ENCODE measurements at regions not wholly inside any gene's neighbourhood (a gene's known extent, or its start where the extent isn't known, plus 50 kb on each side); places are given as distances from the start of the nearest gene placed in this dataset.

DNA sequence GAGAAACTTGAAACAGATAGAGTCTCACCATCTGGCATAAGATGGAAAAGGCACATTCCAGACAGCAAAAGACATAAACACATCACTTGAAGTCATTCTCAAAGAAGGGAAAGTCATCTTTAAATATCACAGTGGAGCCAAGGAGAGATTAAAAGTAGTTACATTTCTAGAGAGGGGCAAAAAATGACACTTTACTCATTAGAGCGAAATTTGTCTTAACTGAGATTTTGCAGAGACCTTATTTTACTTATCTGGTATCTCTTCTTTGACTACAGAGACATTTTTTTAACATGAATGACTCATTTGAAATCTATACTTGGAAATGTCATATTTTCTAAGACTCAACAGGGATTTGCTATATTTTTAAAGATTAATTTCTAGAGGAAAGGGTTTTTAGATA, 339.0 kb upstream of the KIF2B start:
- ChIA-PET POLR2A (no interaction called here), CTCF (no interaction called here)
- in situ Hi-C loops (cut with HindIII; ENCODE audit: low pct_unique_long_range_greater_than_20kb, low sequenced_read_pairs), result no loop called here
- no peak overlapping the region for H3K4me3 ChIP-seq (ENCODE audit: low read depth in 2 of 2, low read length in 2 of 2)
- H3K27me3 ChIP-seq (ENCODE audit: control insufficient read depth, insufficient read depth, low read length), result no peaks in the 10 kb centered on the region
- H3K27ac ChIP-seq (ENCODE audit: low read length), result no peak overlapping the region
- no peaks in the 10 kb centered on the region for H3K4me1 ChIP-seq (ENCODE audit: control insufficient read depth, insufficient read depth, low read length)
- DNase-seq (ENCODE audit: low read depth, low spot score), result no peak
- TF ChIP-seq, protein P1, sequence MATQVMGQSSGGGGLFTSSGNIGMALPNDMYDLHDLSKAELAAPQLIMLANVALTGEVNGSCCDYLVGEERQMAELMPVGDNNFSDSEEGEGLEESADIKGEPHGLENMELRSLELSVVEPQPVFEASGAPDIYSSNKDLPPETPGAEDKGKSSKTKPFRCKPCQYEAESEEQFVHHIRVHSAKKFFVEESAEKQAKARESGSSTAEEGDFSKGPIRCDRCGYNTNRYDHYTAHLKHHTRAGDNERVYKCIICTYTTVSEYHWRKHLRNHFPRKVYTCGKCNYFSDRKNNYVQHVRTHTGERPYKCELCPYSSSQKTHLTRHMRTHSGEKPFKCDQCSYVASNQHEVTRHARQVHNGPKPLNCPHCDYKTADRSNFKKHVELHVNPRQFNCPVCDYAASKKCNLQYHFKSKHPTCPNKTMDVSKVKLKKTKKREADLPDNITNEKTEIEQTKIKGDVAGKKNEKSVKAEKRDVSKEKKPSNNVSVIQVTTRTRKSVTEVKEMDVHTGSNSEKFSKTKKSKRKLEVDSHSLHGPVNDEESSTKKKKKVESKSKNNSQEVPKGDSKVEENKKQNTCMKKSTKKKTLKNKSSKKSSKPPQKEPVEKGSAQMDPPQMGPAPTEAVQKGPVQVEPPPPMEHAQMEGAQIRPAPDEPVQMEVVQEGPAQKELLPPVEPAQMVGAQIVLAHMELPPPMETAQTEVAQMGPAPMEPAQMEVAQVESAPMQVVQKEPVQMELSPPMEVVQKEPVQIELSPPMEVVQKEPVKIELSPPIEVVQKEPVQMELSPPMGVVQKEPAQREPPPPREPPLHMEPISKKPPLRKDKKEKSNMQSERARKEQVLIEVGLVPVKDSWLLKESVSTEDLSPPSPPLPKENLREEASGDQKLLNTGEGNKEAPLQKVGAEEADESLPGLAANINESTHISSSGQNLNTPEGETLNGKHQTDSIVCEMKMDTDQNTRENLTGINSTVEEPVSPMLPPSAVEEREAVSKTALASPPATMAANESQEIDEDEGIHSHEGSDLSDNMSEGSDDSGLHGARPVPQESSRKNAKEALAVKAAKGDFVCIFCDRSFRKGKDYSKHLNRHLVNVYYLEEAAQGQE (IDR thresholded peaks at IDR 0.05; ENCODE audit: insufficient read depth in 1 of 2, low read depth in 2 of 2, low read length in 1 of 2), result no peak
- TF ChIP-seq POLR2AphosphoS5 (IDR thresholded peaks at IDR 0.05; ENCODE audit: low read depth, low read length) (no peak), SIN3A (IDR thresholded peaks at IDR 0.05; ENCODE audit: borderline replicate concordance, insufficient read depth, low read depth, low read length) (no peak), TCF7L2 (IDR thresholded peaks at IDR 0.05; ENCODE audit: low read depth, low read length) (no peak)
- TF ChIP-seq, protein P2, sequence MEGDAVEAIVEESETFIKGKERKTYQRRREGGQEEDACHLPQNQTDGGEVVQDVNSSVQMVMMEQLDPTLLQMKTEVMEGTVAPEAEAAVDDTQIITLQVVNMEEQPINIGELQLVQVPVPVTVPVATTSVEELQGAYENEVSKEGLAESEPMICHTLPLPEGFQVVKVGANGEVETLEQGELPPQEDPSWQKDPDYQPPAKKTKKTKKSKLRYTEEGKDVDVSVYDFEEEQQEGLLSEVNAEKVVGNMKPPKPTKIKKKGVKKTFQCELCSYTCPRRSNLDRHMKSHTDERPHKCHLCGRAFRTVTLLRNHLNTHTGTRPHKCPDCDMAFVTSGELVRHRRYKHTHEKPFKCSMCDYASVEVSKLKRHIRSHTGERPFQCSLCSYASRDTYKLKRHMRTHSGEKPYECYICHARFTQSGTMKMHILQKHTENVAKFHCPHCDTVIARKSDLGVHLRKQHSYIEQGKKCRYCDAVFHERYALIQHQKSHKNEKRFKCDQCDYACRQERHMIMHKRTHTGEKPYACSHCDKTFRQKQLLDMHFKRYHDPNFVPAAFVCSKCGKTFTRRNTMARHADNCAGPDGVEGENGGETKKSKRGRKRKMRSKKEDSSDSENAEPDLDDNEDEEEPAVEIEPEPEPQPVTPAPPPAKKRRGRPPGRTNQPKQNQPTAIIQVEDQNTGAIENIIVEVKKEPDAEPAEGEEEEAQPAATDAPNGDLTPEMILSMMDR (IDR thresholded peaks at IDR 0.05), result no peak
- H3K36me3 ChIP-seq (ENCODE audit: control insufficient read depth, insufficient read depth, low read length), result no peaks in the 10 kb centered on the region
- BruUV-seq (replicated peaks), result no TSS peak
- intact Hi-C loops (cut with micrococcal nuclease; ENCODE audit: unreplicated experiment), result no loop called here
- ATAC-seq, result no peak
- H3K9me3 ChIP-seq (ENCODE audit: control insufficient read depth, insufficient read depth, low read depth, low read length), result no peaks in the 10 kb centered on the region; the same call in 1 of the 2 replicates

DNA sequence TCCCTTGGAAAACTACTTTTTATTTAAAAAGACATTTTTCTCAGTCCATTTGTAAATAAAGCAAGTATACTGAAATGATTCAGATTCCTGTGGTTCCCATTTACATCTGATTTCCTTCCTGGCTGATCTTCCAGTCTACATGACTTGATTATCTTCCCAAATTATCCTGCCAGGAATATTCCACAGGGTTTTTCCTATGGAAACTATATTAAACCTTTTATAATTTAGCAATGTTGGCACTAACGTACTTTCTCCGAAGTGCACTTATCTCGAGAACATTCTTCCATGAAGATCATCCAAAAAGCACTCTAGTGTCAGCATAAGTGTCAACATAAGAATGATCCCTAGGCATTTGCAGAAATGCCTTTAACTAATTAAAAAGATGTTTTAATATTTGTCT, 347.7 kb upstream of the KIF2B start:
- H3K27me3 ChIP-seq (ENCODE audit: control insufficient read depth, insufficient read depth, low read length), result no peaks in the 10 kb centered on the region
- no peaks in the 10 kb centered on the region for H3K36me3 ChIP-seq (ENCODE audit: control insufficient read depth, insufficient read depth, low read length)
- H3K9me3 ChIP-seq (ENCODE audit: control insufficient read depth, insufficient read depth, low read depth, low read length), result no peaks in the 10 kb centered on the region
- TF ChIP-seq, protein P2 (IDR thresholded peaks at IDR 0.05), result no peak
- no peak for TF ChIP-seq SIN3A (IDR thresholded peaks at IDR 0.05; ENCODE audit: borderline replicate concordance, insufficient read depth, low read depth, low read length)
- no peak for TF ChIP-seq TCF7L2 (IDR thresholded peaks at IDR 0.05; ENCODE audit: low read depth, low read length)
- no peak for TF ChIP-seq POLR2AphosphoS5 (IDR thresholded peaks at IDR 0.05; ENCODE audit: low read depth, low read length)
- TF ChIP-seq, protein P1 (IDR thresholded peaks at IDR 0.05; ENCODE audit: insufficient read depth in 1 of 2, low read depth in 2 of 2, low read length in 1 of 2), result no peak
- ATAC-seq, result no peak
- intact Hi-C loops (cut with micrococcal nuclease; ENCODE audit: unreplicated experiment), result no loop called here
- no TSS peak for BruUV-seq (replicated peaks)
- H3K4me3 ChIP-seq (ENCODE audit: low read depth in 2 of 2, low read length in 2 of 2), result no peak overlapping the region
- DNase-seq (ENCODE audit: low read depth, low spot score), result no peak
- H3K27ac ChIP-seq (ENCODE audit: low read length), result no peak overlapping the region
- in situ Hi-C loops (cut with HindIII; ENCODE audit: low pct_unique_long_range_greater_than_20kb, low sequenced_read_pairs), result no loop called here
- H3K4me1 ChIP-seq (ENCODE audit: control insufficient read depth, insufficient read depth, low read length), result no peaks in the 10 kb centered on the region
- ChIA-PET POLR2A (no interaction called here), CTCF (no interaction called here)

Data from Panc1 (cell line).